Middle frontal gyrus (tissue), 1 donor: ENCODE measurements at regions not wholly inside any gene's neighbourhood (a gene's known extent, or its start where the extent isn't known, plus 50 kb on each side); places are given as distances from the start of the nearest gene placed in this dataset.
"Not testable (repeated sequence)": the region's sequence is repeated elsewhere in the genome, so short reads cannot be mapped to it uniquely, and the experiment has no call there.

Experiments used
- DNase-seq: peaks from one replicate; pipeline ENCODE4 v3.0.0-alpha.2; 2015; ENCODE audit warnings: low spot score; ENCODE audit errors: extremely low spot score

GRCh38 chr11:13135385-13136271 lies 126.5 kb downstream of the RASSF10 start:
- DNase-seq, result peak; percentile 78

GRCh38 chr11:13136272-13136596 lies 127.1 kb downstream of the RASSF10 start:
- no peak for DNase-seq

GRCh38 chr11:13137844-13138301 lies 128.8 kb downstream of the RASSF10 start:
- DNase-seq, result no peak

GRCh38 chr11:13139085-13139484 lies 130.0 kb downstream of the RASSF10 start:
- not testable (repeated sequence) for DNase-seq

GRCh38 chr11:13140028-13140870 lies 131.1 kb downstream of the RASSF10 start:
- no peak for DNase-seq

GRCh38 chr11:13140873-13141655 lies 131.9 kb downstream of the RASSF10 start:
- DNase-seq, result no peak

GRCh38 chr11:13141731-13142709 lies 132.9 kb downstream of the RASSF10 start:
- DNase-seq, result no peak

- DNase-seq, result no peak
Measured at GRCh38 chr11:13143486-13144297, 133.9 kb upstream of the BMAL1 start.

GRCh38 chr11:13145461-13145860 lies 132.1 kb upstream of the BMAL1 start:
- no peak for DNase-seq

- no peak for DNase-seq
Measured at GRCh38 chr11:13149991-13150390, 127.6 kb upstream of the BMAL1 start.

GRCh38 chr11:13150487-13150886 lies 127.1 kb upstream of the BMAL1 start:
- no peak for DNase-seq

- DNase-seq, result no peak
Measured at GRCh38 chr11:13152264-13152663, 125.3 kb upstream of the BMAL1 start.

GRCh38 chr11:13152736-13153541 lies 124.7 kb upstream of the BMAL1 start:
- DNase-seq, result no peak

GRCh38 chr11:13154374-13154773 lies 123.2 kb upstream of the BMAL1 start:
- not testable (repeated sequence) for DNase-seq

GRCh38 chr11:13160346-13160745 lies 117.2 kb upstream of the BMAL1 start:
- no peak for DNase-seq

- DNase-seq, result no peak
Measured at GRCh38 chr11:13160806-13161205, 116.8 kb upstream of the BMAL1 start.

GRCh38 chr11:13163158-13163557 lies 114.4 kb upstream of the BMAL1 start:
- DNase-seq, result no peak

GRCh38 chr11:13166036-13166435 lies 111.6 kb upstream of the BMAL1 start:
- no peak for DNase-seq

- DNase-seq, result no peak
Measured at GRCh38 chr11:13168271-13168670, 109.3 kb upstream of the BMAL1 start.
